IPS DF 6.9 (cell line): ENCODE measurements at regions not wholly inside any gene's neighbourhood (a gene's known extent, or its start where the extent isn't known, plus 50 kb on each side); places are given as distances from the start of the nearest gene placed in this dataset.
A peak's percentile ranks its signal among the peaks of the same experiment; 100 is the strongest.
"Not testable (repeated sequence)": the region's sequence is repeated elsewhere in the genome, so short reads cannot be mapped to it uniquely, and the experiment has no call there.

Source experiments
- DNase-seq: peaks from one replicate; pipeline ENCODE4 v3.0.0-alpha.2; 2013; ENCODE audit warnings: low read depth, low spot score
- H3K27ac ChIP-seq: one replicate; pipeline ENCODE4 v1.5.1; 2013; ENCODE audit warnings: low read length, control low read depth
- H3K27me3 ChIP-seq: 2 replicates; pipeline ENCODE4 v1.6.1; 2013; ENCODE audit warnings: mild to moderate bottlenecking, low read length; ENCODE audit not compliant: control insufficient read depth, insufficient read depth
- H3K36me3 ChIP-seq: 2 replicates; pipeline ENCODE4 v1.6.1; 2013; ENCODE audit warnings: low read length; ENCODE audit not compliant: control insufficient read depth, insufficient read depth
- H3K4me1 ChIP-seq: 2 replicates; pipeline ENCODE4 v1.6.1; 2013; ENCODE audit warnings: low read length; ENCODE audit not compliant: control insufficient read depth, insufficient read depth
- H3K4me3 ChIP-seq: 2 replicates; pipeline ENCODE4 v1.5.1; 2013; ENCODE audit warnings: mild to moderate bottlenecking, low read length
- H3K9me3 ChIP-seq: 2 replicates; pipeline ENCODE4 v1.6.1; 2013; ENCODE audit warnings: low read length, inconsistent platforms; ENCODE audit not compliant: control insufficient read depth, insufficient read depth
- WGBS: extraction: QIAGEN DNeasy Blood & Tissue Kit; methylation state at CpG from one replicate; pipeline ENCODE4 v1.1.7; 2013; ENCODE audit warnings: mixed read lengths, missing lambda C conversion rate; ENCODE audit not compliant: insufficient read length, insufficient coverage; 5-methylcytosine and 5-hydroxymethylcytosine counted together

- Histone ChIP-seq H3K4me3 (no peak overlapping the region), H3K4me1 (no peaks in the 10 kb centered on the region), H3K27me3 (no peaks in the 10 kb centered on the region), H3K36me3 (no peaks in the 10 kb centered on the region), H3K27ac (no peak overlapping the region), H3K9me3 (no peaks in the 10 kb centered on the region)
- no peak for DNase-seq
These were observed 239.9 kb downstream of the NPR3 start for GRCh38 chr5:32951003-32951402.

GRCh38 chr5:32951878-32952277 is 240.8 kb downstream of the NPR3 start:
- DNase-seq, result no peak
- H3K4me3 ChIP-seq, result no peak overlapping the region
- no peaks in the 10 kb centered on the region for H3K36me3 ChIP-seq
- no CpG with 5 or more reads among the region's 2 CpGs for WGBS
- no peaks in the 10 kb centered on the region for H3K27me3 ChIP-seq
- H3K27ac ChIP-seq, result no peak overlapping the region
- H3K9me3 ChIP-seq, result no peaks in the 10 kb centered on the region
- H3K4me1 ChIP-seq, result no peaks in the 10 kb centered on the region

- H3K36me3 ChIP-seq, H3K4me1 ChIP-seq, H3K9me3 ChIP-seq, H3K4me3 ChIP-seq, H3K27ac ChIP-seq, DNase-seq, H3K27me3 ChIP-seq: not testable (repeated sequence)
- no CpG with 5 or more reads among the region's 2 CpGs for WGBS
These were observed 241.3 kb downstream of the NPR3 start for GRCh38 chr5:32952421-32952820.

- Histone ChIP-seq H3K4me3 (no peak overlapping the region), H3K9me3 (no peaks in the 10 kb centered on the region), H3K36me3 (no peaks in the 10 kb centered on the region), H3K27me3 (no peaks in the 10 kb centered on the region), H3K4me1 (no peaks in the 10 kb centered on the region), H3K27ac (no peak overlapping the region)
- no CpG with 5 or more reads among the region's 1 CpG for WGBS
- DNase-seq, result no peak
These were observed 242.6 kb downstream of the NPR3 start for GRCh38 chr5:32953694-32954093.

- Histone ChIP-seq H3K4me3 (no peak overlapping the region), H3K9me3 (no peaks in the 10 kb centered on the region), H3K27me3 (no peaks in the 10 kb centered on the region), H3K27ac (no peak overlapping the region), H3K4me1 (no peaks in the 10 kb centered on the region), H3K36me3 (no peaks in the 10 kb centered on the region)
- DNase-seq, result no peak
- WGBS, result no CpG with 5 or more reads among the region's 1 CpG
These were observed 244.7 kb downstream of the NPR3 start for GRCh38 chr5:32955814-32956213.

GRCh38 chr5:32960340-32961058 is 249.4 kb downstream of the NPR3 start:
- no peaks in the 10 kb centered on the region; the same call in 1 of the 2 replicates for H3K4me1 ChIP-seq
- WGBS, result no CpG with 5 or more reads among the region's 2 CpGs
- H3K27ac ChIP-seq, result no peak overlapping the region
- no peaks in the 10 kb centered on the region for H3K27me3 ChIP-seq
- DNase-seq, result no peak
- no peaks in the 10 kb centered on the region for H3K9me3 ChIP-seq
- no peaks in the 10 kb centered on the region for H3K36me3 ChIP-seq
- H3K4me3 ChIP-seq, result no peak overlapping the region

- WGBS, result no CpG with 5 or more reads among the region's 1 CpG
- H3K4me3 ChIP-seq, result no peak overlapping the region
- no peaks in the 10 kb centered on the region for H3K9me3 ChIP-seq
- H3K27me3 ChIP-seq, result no peaks in the 10 kb centered on the region
- no peaks in the 10 kb centered on the region; the same call in 1 of the 2 replicates for H3K4me1 ChIP-seq
- DNase-seq, result no peak
- H3K27ac ChIP-seq, result no peak overlapping the region
- H3K36me3 ChIP-seq, result no peaks in the 10 kb centered on the region
These were observed 249.9 kb downstream of the NPR3 start for GRCh38 chr5:32961059-32961415.

GRCh38 chr5:32964261-32964660 is 253.1 kb downstream of the NPR3 start:
- no peaks in the 10 kb centered on the region for H3K9me3 ChIP-seq

GRCh38 chr5:32973646-32974045 is 262.5 kb downstream of the NPR3 start:
- Histone ChIP-seq H3K27ac (no peak overlapping the region), H3K27me3 (no peaks in the 10 kb centered on the region), H3K4me1 (no peaks in the 10 kb centered on the region), H3K36me3 (no peaks in the 10 kb centered on the region), H3K9me3 (no peaks in the 10 kb centered on the region), H3K4me3 (no peak overlapping the region)
- no peak for DNase-seq

More at GRCh38 chr5:32964261-32964660, 253.1 kb downstream of the NPR3 start:
- Histone ChIP-seq H3K27me3 (no peaks in the 10 kb centered on the region), H3K36me3 (no peaks in the 10 kb centered on the region), H3K4me3 (no peak overlapping the region), H3K27ac (no peak overlapping the region), H3K4me1 (no peaks in the 10 kb centered on the region; the same call in 1 of the 2 replicates)
- DNase-seq, result peak; percentile 2
- WGBS, result 100% methylated on average over 1 of the region's 3 CpGs

- no peak for DNase-seq
- WGBS, result no CpG with 5 or more reads among the region's 1 CpG
- no peak overlapping the region for H3K27ac ChIP-seq
These were observed 264.7 kb downstream of the NPR3 start for GRCh38 chr5:32975656-32976375.

GRCh38 chr5:32981061-32981460 is 269.9 kb downstream of the NPR3 start:
- H3K4me3 ChIP-seq, result no peak overlapping the region
- DNase-seq, result no peak

More at GRCh38 chr5:32975656-32976375, 264.7 kb downstream of the NPR3 start:
- H3K9me3 ChIP-seq, result no peaks in the 10 kb centered on the region
- H3K27me3 ChIP-seq, result no peaks in the 10 kb centered on the region
- no peak overlapping the region for H3K4me3 ChIP-seq
- no peaks in the 10 kb centered on the region for H3K4me1 ChIP-seq
- no peaks in the 10 kb centered on the region for H3K36me3 ChIP-seq

More at GRCh38 chr5:32981061-32981460, 269.9 kb downstream of the NPR3 start:
- Histone ChIP-seq H3K4me1 (no peaks in the 10 kb centered on the region), H3K27ac (no peak overlapping the region), H3K9me3 (no peaks in the 10 kb centered on the region), H3K27me3 (no peaks in the 10 kb centered on the region), H3K36me3 (no peaks in the 10 kb centered on the region)
